Raji (cell line): ENCODE measurements at regions not wholly inside any gene's neighbourhood (a gene's known extent, or its start where the extent isn't known, plus 50 kb on each side); places are given as distances from the start of the nearest gene placed in this dataset.

Experiments
- POLR2A ChIP-seq: IDR thresholded peaks from 2 replicates; pipeline ENCODE4 v1.6.1; 2011; ENCODE audit warnings: low read depth, low read length, control low read depth; ENCODE audit not compliant: insufficient read depth

GRCh38 chr7:130896898-130897514, 163.0 kb upstream of the KLF14 start:
- TF ChIP-seq POLR2A, result no peak

- no peak for TF ChIP-seq POLR2A
Observed at GRCh38 chr7:130897515-130898419, 163.8 kb upstream of the KLF14 start.

- no peak for TF ChIP-seq POLR2A
Observed at GRCh38 chr7:130899071-130899560, 165.1 kb upstream of the KLF14 start.

- no peak for TF ChIP-seq POLR2A
Observed at GRCh38 chr7:130899638-130900401, 165.8 kb upstream of the KLF14 start.

GRCh38 chr7:130900471-130901076, 166.6 kb upstream of the KLF14 start:
- TF ChIP-seq POLR2A, result no peak

- no peak for TF ChIP-seq POLR2A
Observed at GRCh38 chr7:130901209-130901783, 167.3 kb upstream of the KLF14 start.

GRCh38 chr7:130902755-130903357, 168.8 kb upstream of the KLF14 start:
- TF ChIP-seq POLR2A, result no peak

GRCh38 chr7:130903358-130903974, 169.5 kb upstream of the KLF14 start:
- no peak for TF ChIP-seq POLR2A

- TF ChIP-seq POLR2A, result no peak
Observed at GRCh38 chr7:130904031-130904757, 170.2 kb upstream of the KLF14 start.

GRCh38 chr7:130904792-130905191, 170.8 kb upstream of the KLF14 start:
- no peak for TF ChIP-seq POLR2A

- TF ChIP-seq POLR2A, result no peak
Observed at GRCh38 chr7:130906575-130906974, 172.6 kb upstream of the KLF14 start.

GRCh38 chr7:130907439-130907838, 173.4 kb upstream of the KLF14 start:
- no peak for TF ChIP-seq POLR2A
